Keratinocyte (primary cell): ENCODE measurements at regions not wholly inside any gene's neighbourhood (a gene's known extent, or its start where the extent isn't known, plus 50 kb on each side); places are given as distances from the start of the nearest gene placed in this dataset.

Experiments
- DNase-seq: peaks from one replicate; pipeline ENCODE4 v3.0.0-alpha.2; 2011; ENCODE audit warnings: low read depth, missing footprints, low spot score
- FAIRE-seq: peaks from 2 replicates; lab custom pipeline; 2011; peaks lifted over from hg19 to GRCh38; lab: Jason Lieb, UNC
- H2AFZ ChIP-seq: 2 replicates; pipeline ENCODE4 v1.6.0; 2012; ENCODE audit warnings: low read length, control low read depth, inconsistent platforms; ENCODE audit not compliant: control insufficient read depth
- H3K27ac ChIP-seq: 2 replicates; pipeline ENCODE4 v1.5.1; 2011; ENCODE audit warnings: low read length; ENCODE audit not compliant: control insufficient read depth, insufficient read depth
- H3K27me3 ChIP-seq: 3 replicates; pipeline ENCODE4 v1.6.0; 2011; ENCODE audit warnings: low read length; ENCODE audit not compliant: control insufficient read depth, insufficient read depth; ENCODE audit errors: extremely low read depth
- H3K36me3 ChIP-seq, 2 experiments: 2 replicates in 1 of 2; 3 replicates in 1 of 2; pipeline ENCODE4 v1.5.1; 2011; ENCODE audit warnings: low read length in 2 of 2, mild to moderate bottlenecking in 1 of 2; ENCODE audit not compliant: control insufficient read depth in 2 of 2, insufficient read depth in 2 of 2; ENCODE audit errors: extremely low read depth in 1 of 2
- H3K4me1 ChIP-seq: 3 replicates; pipeline ENCODE4 v1.5.1; 2011; ENCODE audit warnings: low read length; ENCODE audit not compliant: control insufficient read depth, insufficient read depth; ENCODE audit errors: extremely low read depth
- H3K4me2 ChIP-seq: 3 replicates; pipeline ENCODE4 v1.6.0; 2011; ENCODE audit warnings: low read depth, low read length; ENCODE audit not compliant: control insufficient read depth, insufficient read depth; ENCODE audit errors: extremely low read depth
- H3K4me3 ChIP-seq, 3 experiments: fragments of 200-600 bp in 1 of 3; sonication (generic) in 1 of 3; 2 replicates in 2 of 3; 3 replicates in 1 of 3; pipeline ENCODE4 v1.5.1; 2011 to 2016; ENCODE audit warnings: low read length in 3 of 3, mild to moderate bottlenecking in 3 of 3, control low read depth in 2 of 3, inconsistent platforms in 1 of 3, low read depth in 1 of 3, mixed read lengths in 1 of 3, mixed run types in 1 of 3, moderate library complexity in 1 of 3; ENCODE audit not compliant: control insufficient read depth in 2 of 3, insufficient read depth in 2 of 3; ENCODE audit errors: extremely low read depth in 1 of 3
- H3K79me2 ChIP-seq: 2 replicates; pipeline ENCODE4 v1.6.0; 2012; ENCODE audit warnings: low read length; ENCODE audit not compliant: control insufficient read depth, insufficient read depth
- H3K9ac ChIP-seq: 3 replicates; pipeline ENCODE4 v1.6.0; 2011; ENCODE audit warnings: low read length; ENCODE audit not compliant: control insufficient read depth, insufficient read depth; ENCODE audit errors: extremely low read depth
- H3K9me1 ChIP-seq: 3 replicates; pipeline ENCODE4 v1.6.0; 2011; ENCODE audit warnings: low read length; ENCODE audit not compliant: control insufficient read depth, insufficient read depth; ENCODE audit errors: extremely low read depth
- H3K9me3 ChIP-seq: 2 replicates; pipeline ENCODE4 v1.5.1; 2012; ENCODE audit warnings: low read depth, low read length; ENCODE audit not compliant: control insufficient read depth
- H4K20me1 ChIP-seq: 3 replicates; pipeline ENCODE4 v1.6.0; 2011; ENCODE audit warnings: low read length; ENCODE audit not compliant: control insufficient read depth, insufficient read depth; ENCODE audit errors: extremely low read depth
- EZH2 ChIP-seq: IDR thresholded peaks from one replicate; pipeline ENCODE4 v1.6.1; 2012; ENCODE audit warnings: inconsistent platforms, mild to moderate bottlenecking, low read length, moderate library complexity
- dilution Hi-C: fragments of 300-500 bp; cut with MboI; formaldehyde crosslinking; loops from one replicate; pipeline ENCODE4 v1.7.0; 2020; ENCODE audit warnings: low sequenced_read_pairs; ENCODE audit not compliant: extremely low pct_ligation_motif_present
- TF ChIP-seq, protein P1 (sequence below), 3 experiments: IDR thresholded peaks in 1 of 3; conservative IDR thresholded peaks in 1 of 3; optimal IDR thresholded peaks in 1 of 3; 2 replicates in 2 of 3; 3 replicates in 1 of 3; pipeline versions ENCODE3 to v1.5.1; 2011; ENCODE audit warnings: low read length in 3 of 3, mild to moderate bottlenecking in 3 of 3, moderate library complexity in 2 of 3, control low read depth in 1 of 3, inconsistent platforms in 1 of 3; ENCODE audit not compliant: insufficient read depth in 2 of 3; ENCODE audit errors: extremely low read depth in 1 of 3

- DNase-seq (no peak), FAIRE-seq (no peak)
- Histone ChIP-seq H3K9me1 (no peaks in the 10 kb centered on the region), H3K79me2 (no peaks in the 10 kb centered on the region), H3K27me3 (no peaks in the 10 kb centered on the region), H3K36me3 (no peaks in the 10 kb centered on the region), H3K4me3 (no peak overlapping the region), H3K27ac (no peak overlapping the region), H2AFZ (no peak overlapping the region), H4K20me1 (no peaks in the 10 kb centered on the region), H3K4me1 (no peaks in the 10 kb centered on the region), H3K4me2 (no peak overlapping the region), H3K9me3 (no peaks in the 10 kb centered on the region), H3K9ac (no peak overlapping the region)
- dilution Hi-C loops = no loop called here
- TF ChIP-seq EZH2 = no peak
- TF ChIP-seq, protein P1, sequence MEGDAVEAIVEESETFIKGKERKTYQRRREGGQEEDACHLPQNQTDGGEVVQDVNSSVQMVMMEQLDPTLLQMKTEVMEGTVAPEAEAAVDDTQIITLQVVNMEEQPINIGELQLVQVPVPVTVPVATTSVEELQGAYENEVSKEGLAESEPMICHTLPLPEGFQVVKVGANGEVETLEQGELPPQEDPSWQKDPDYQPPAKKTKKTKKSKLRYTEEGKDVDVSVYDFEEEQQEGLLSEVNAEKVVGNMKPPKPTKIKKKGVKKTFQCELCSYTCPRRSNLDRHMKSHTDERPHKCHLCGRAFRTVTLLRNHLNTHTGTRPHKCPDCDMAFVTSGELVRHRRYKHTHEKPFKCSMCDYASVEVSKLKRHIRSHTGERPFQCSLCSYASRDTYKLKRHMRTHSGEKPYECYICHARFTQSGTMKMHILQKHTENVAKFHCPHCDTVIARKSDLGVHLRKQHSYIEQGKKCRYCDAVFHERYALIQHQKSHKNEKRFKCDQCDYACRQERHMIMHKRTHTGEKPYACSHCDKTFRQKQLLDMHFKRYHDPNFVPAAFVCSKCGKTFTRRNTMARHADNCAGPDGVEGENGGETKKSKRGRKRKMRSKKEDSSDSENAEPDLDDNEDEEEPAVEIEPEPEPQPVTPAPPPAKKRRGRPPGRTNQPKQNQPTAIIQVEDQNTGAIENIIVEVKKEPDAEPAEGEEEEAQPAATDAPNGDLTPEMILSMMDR (optimal IDR thresholded peaks at IDR 0.05 in 1 of 3, IDR thresholded peaks at IDR 0.05 in 1 of 3, conservative IDR thresholded peaks at IDR 0.05 in 1 of 3; ENCODE audit: extremely low read depth in 1 of 3, insufficient read depth in 2 of 3, low read length in 3 of 3) = no peak
These were observed 519.4 kb downstream of the TDRD15 start for GRCh38 chr2:21643180-21643579.

- H3K4me3 ChIP-seq = no peak overlapping the region
- DNase-seq (no peak), FAIRE-seq (no peak)
- TF ChIP-seq EZH2 = no peak
- TF ChIP-seq, protein P1 (optimal IDR thresholded peaks at IDR 0.05 in 1 of 3, IDR thresholded peaks at IDR 0.05 in 1 of 3, conservative IDR thresholded peaks at IDR 0.05 in 1 of 3; ENCODE audit: extremely low read depth in 1 of 3, insufficient read depth in 2 of 3, low read length in 3 of 3) = no peak
- H3K36me3 ChIP-seq = no peaks in the 10 kb centered on the region
- no peak overlapping the region for H3K4me2 ChIP-seq
- no peaks in the 10 kb centered on the region for H4K20me1 ChIP-seq
- no peak overlapping the region for H3K9ac ChIP-seq
- H2AFZ ChIP-seq = no peak overlapping the region
- H3K79me2 ChIP-seq = no peaks in the 10 kb centered on the region
- dilution Hi-C loops = no loop called here
- H3K9me1 ChIP-seq = no peaks in the 10 kb centered on the region
- no peaks in the 10 kb centered on the region for H3K27me3 ChIP-seq
- H3K9me3 ChIP-seq = no peaks in the 10 kb centered on the region
- no peaks in the 10 kb centered on the region for H3K4me1 ChIP-seq
- H3K27ac ChIP-seq = no peak overlapping the region
These were observed 520.5 kb downstream of the TDRD15 start for GRCh38 chr2:21644266-21644665.
